C4-2B (cell line): ENCODE measurements at regions not wholly inside any gene's neighbourhood (a gene's known extent, or its start where the extent isn't known, plus 50 kb on each side); places are given as distances from the start of the nearest gene placed in this dataset.

Experiments
- H3K27ac ChIP-seq: fragments of 450-650 bp; 2 replicates; pipeline ENCODE4 v1.5.1; 2017
- CTCF ChIP-seq: fragments of 450-650 bp; conservative IDR thresholded peaks from 2 replicates; pipeline ENCODE4 v1.5.1; 2017; ENCODE audit warnings: mild to moderate bottlenecking
- ZFX ChIP-seq: fragments of 450-650 bp; IDR thresholded peaks from 2 replicates; pipeline ENCODE4 v1.6.1; 2017

- TF ChIP-seq ZFX: no peak
- H3K27ac ChIP-seq: no peak overlapping the region
These were observed 72.1 kb upstream of the NRP1 start for GRCh38 chr10:33406596-33406995.

GRCh38 chr10:33402220-33403073 is 68.0 kb upstream of the NRP1 start:
- no peak for TF ChIP-seq ZFX
- TF ChIP-seq CTCF: no peak

GRCh38 chr10:33401300-33401699 is 66.8 kb upstream of the NRP1 start:
- H3K27ac ChIP-seq: no peak overlapping the region

More at GRCh38 chr10:33402220-33403073, 68.0 kb upstream of the NRP1 start:
- no peak overlapping the region for H3K27ac ChIP-seq

GRCh38 chr10:33398796-33399195 is 64.3 kb upstream of the NRP1 start:
- H3K27ac ChIP-seq: no peak overlapping the region
- no peak for TF ChIP-seq ZFX
- TF ChIP-seq CTCF: no peak

More at GRCh38 chr10:33401300-33401699, 66.8 kb upstream of the NRP1 start:
- TF ChIP-seq ZFX (no peak), CTCF (no peak)

- TF ChIP-seq ZFX: no peak
- H3K27ac ChIP-seq: no peak overlapping the region
These were observed 62.5 kb upstream of the NRP1 start for GRCh38 chr10:33396938-33397337.

GRCh38 chr10:33396279-33396678 is 61.8 kb upstream of the NRP1 start:
- TF ChIP-seq ZFX: no peak
- TF ChIP-seq CTCF: no peak
- no peak overlapping the region for H3K27ac ChIP-seq

- TF ChIP-seq CTCF: no peak
- no peak for TF ChIP-seq ZFX
- H3K27ac ChIP-seq: no peak overlapping the region
These were observed 60.7 kb upstream of the NRP1 start for GRCh38 chr10:33395201-33395600.

GRCh38 chr10:33392706-33393105 is 58.2 kb upstream of the NRP1 start:
- H3K27ac ChIP-seq: no peak overlapping the region
- TF ChIP-seq ZFX (no peak), CTCF (no peak)
